Parathyroid adenoma (tissue), 2 donors: ENCODE measurements at regions not wholly inside any gene's neighbourhood (a gene's known extent, or its start where the extent isn't known, plus 50 kb on each side); places are given as distances from the start of the nearest gene placed in this dataset.
A peak's percentile ranks its signal among the peaks of the same experiment; 100 is the strongest.

Experiments
- H2AFZ ChIP-seq: fragments of 300-600 bp; sonication (generic); one replicate; pipeline ENCODE4 v1.7.0; 2017; ENCODE audit warnings: antibody characterized with exemption, mild to moderate bottlenecking
- H3K27ac ChIP-seq: fragments of 300-600 bp; sonication (generic); one replicate; pipeline ENCODE4 v1.7.0; 2017
- H3K27me3 ChIP-seq: fragments of 300-600 bp; sonication (generic); one replicate; pipeline ENCODE4 v1.7.0; 2017; ENCODE audit warnings: low read length; ENCODE audit not compliant: control insufficient read depth, insufficient read depth
- H3K36me3 ChIP-seq: fragments of 300-600 bp; sonication (generic); one replicate; pipeline ENCODE4 v1.7.0; 2017; ENCODE audit warnings: low read length; ENCODE audit not compliant: control insufficient read depth, insufficient read depth
- H3K4me1 ChIP-seq: fragments of 300-600 bp; sonication (generic); one replicate; pipeline ENCODE4 v1.7.0; 2017; ENCODE audit warnings: control low read depth
- H3K4me2 ChIP-seq: fragments of 300-600 bp; sonication (generic); one replicate; pipeline ENCODE4 v1.7.0; 2017; ENCODE audit warnings: low read length
- H3K4me3 ChIP-seq: fragments of 300-600 bp; sonication (generic); one replicate; pipeline ENCODE4 v1.7.0; 2017; ENCODE audit warnings: low read depth, low read length
- H3K79me2 ChIP-seq: fragments of 300-600 bp; sonication (generic); one replicate; pipeline ENCODE4 v1.7.0; 2017; ENCODE audit warnings: control low read depth
- H3K9ac ChIP-seq: fragments of 300-600 bp; sonication (generic); one replicate; pipeline ENCODE4 v1.7.0; 2017; ENCODE audit warnings: mild to moderate bottlenecking
- H3K9me3 ChIP-seq: fragments of 300-600 bp; sonication (generic); one replicate; pipeline ENCODE4 v1.7.0; 2017; ENCODE audit warnings: low read length; ENCODE audit not compliant: control insufficient read depth
- CTCF ChIP-seq: fragments of 300-600 bp; sonication (generic); IDR thresholded peaks from one replicate; pipeline ENCODE4 v1.7.0; 2017; ENCODE audit warnings: antibody characterized with exemption, mild to moderate bottlenecking
- donor health status: primary hyperparathyroidism.

GRCh38 chr3:11721479-11721878 is 77.8 kb upstream of the VGLL4 start:
- H3K9ac ChIP-seq, result no peak overlapping the region

GRCh38 chr3:11720917-11721411 is 77.2 kb upstream of the VGLL4 start:
- Histone ChIP-seq H3K4me3 (peak overlapping the region; percentile 67), H3K9me3 (no peaks in the 10 kb centered on the region), H3K4me1 (peaks cover 3% of the 10 kb centered on the region), H3K4me2 (peak overlapping the region; percentile 81), H3K9ac (no peak overlapping the region), H2AFZ (peak overlapping the region; percentile 96), H3K27me3 (no peaks in the 10 kb centered on the region), H3K79me2 (peaks cover under 1% of the 10 kb centered on the region), H3K27ac (peak overlapping the region; percentile 83), H3K36me3 (no peaks in the 10 kb centered on the region)
- no peak for TF ChIP-seq CTCF

More at GRCh38 chr3:11721479-11721878, 77.8 kb upstream of the VGLL4 start:
- Histone ChIP-seq H3K27me3 (no peaks in the 10 kb centered on the region), H2AFZ (peak overlapping the region; percentile 96), H3K36me3 (no peaks in the 10 kb centered on the region), H3K4me1 (peaks cover 3% of the 10 kb centered on the region), H3K79me2 (no peaks in the 10 kb centered on the region), H3K27ac (no peak overlapping the region), H3K9me3 (no peaks in the 10 kb centered on the region), H3K4me3 (no peak overlapping the region), H3K4me2 (peak overlapping the region; percentile 81)
- no peak for TF ChIP-seq CTCF

GRCh38 chr3:11720304-11720898 is 76.7 kb upstream of the VGLL4 start:
- peak overlapping the region; percentile 81 for H3K4me2 ChIP-seq
- no peaks in the 10 kb centered on the region for H3K27me3 ChIP-seq
- peak overlapping the region; percentile 67 for H3K4me3 ChIP-seq
- H3K9ac ChIP-seq, result peak overlapping the region; percentile 9
- peaks cover 6% of the 10 kb centered on the region for H3K79me2 ChIP-seq
- no peaks in the 10 kb centered on the region for H3K36me3 ChIP-seq
- H2AFZ ChIP-seq, result peak overlapping the region; percentile 96
- no peaks in the 10 kb centered on the region for H3K9me3 ChIP-seq
- H3K27ac ChIP-seq, result peak overlapping the region; percentile 83
- peaks cover 3% of the 10 kb centered on the region for H3K4me1 ChIP-seq
- TF ChIP-seq CTCF, result no peak

- Histone ChIP-seq H3K4me2 (peak overlapping the region; percentile 81), H3K27ac (peak overlapping the region; percentile 87), H2AFZ (peak overlapping the region; percentile 96), H3K9me3 (no peaks in the 10 kb centered on the region), H3K36me3 (no peaks in the 10 kb centered on the region), H3K4me1 (peaks cover 3% of the 10 kb centered on the region), H3K4me3 (peak overlapping the region; percentile 67), H3K27me3 (no peaks in the 10 kb centered on the region), H3K79me2 (peaks cover 9% of the 10 kb centered on the region), H3K9ac (peak overlapping the region; percentile 41)
- no peak for TF ChIP-seq CTCF
Observed at GRCh38 chr3:11719406-11720303, 75.9 kb upstream of the VGLL4 start.
